Activated T-cell treated with anti-CD3 and anti-CD28 coated beads, Interleukin-2, amount 50 U/mL, for 72 hours (primary cell): ENCODE measurements at regions not wholly inside any gene's neighbourhood (a gene's known extent, or its start where the extent isn't known, plus 50 kb on each side); places are given as distances from the start of the nearest gene placed in this dataset.
"Not testable (repeated sequence)": the region's sequence is repeated elsewhere in the genome, so short reads cannot be mapped to it uniquely, and the experiment has no call there.

Source experiments
- ATAC-seq, 2 donors: fragments of 150-1000 bp; cut with Tn5 transposase; replicated peaks in 1 of 2; 2 replicates each; pipeline ENCODE4 v1.10.0; 2021; ENCODE audit warnings: moderate library complexity in 2 of 2, mild to moderate bottlenecking in 1 of 2
- DNase-seq, 2 donors: peaks; one replicate each; pipeline ENCODE4 v3.0.0; 2021 to 2022; ENCODE audit warnings: mixed read lengths in 1 of 2
- H3K27ac Mint-ChIP-seq: one replicate; pipeline ENCODE4 v1.8.0; 2022; ENCODE audit warnings: mild to moderate bottlenecking, moderate library complexity, mixed read lengths
- H3K27me3 Mint-ChIP-seq: one replicate; pipeline ENCODE4 v1.8.0; 2022; ENCODE audit warnings: low read depth, mixed read lengths
- H3K36me3 Mint-ChIP-seq, 2 donors: one replicate each; pipeline ENCODE4 v1.8.0; 2022; ENCODE audit warnings: mixed read lengths in 2 of 2, mild to moderate bottlenecking in 1 of 2; ENCODE audit not compliant: insufficient read depth in 2 of 2
- H3K4me1 Mint-ChIP-seq: one replicate; pipeline ENCODE4 v1.8.0; 2022; ENCODE audit warnings: low read depth, mixed read lengths
- H3K4me3 Mint-ChIP-seq, 2 donors: one replicate each; pipeline ENCODE4 v1.8.0; 2022; ENCODE audit warnings: mild to moderate bottlenecking in 2 of 2, mixed read lengths in 2 of 2, moderate library complexity in 2 of 2
- H3K9me3 Mint-ChIP-seq, 2 donors: one replicate each; pipeline ENCODE4 v1.8.0; 2022; ENCODE audit warnings: mixed read lengths in 2 of 2

DNA sequence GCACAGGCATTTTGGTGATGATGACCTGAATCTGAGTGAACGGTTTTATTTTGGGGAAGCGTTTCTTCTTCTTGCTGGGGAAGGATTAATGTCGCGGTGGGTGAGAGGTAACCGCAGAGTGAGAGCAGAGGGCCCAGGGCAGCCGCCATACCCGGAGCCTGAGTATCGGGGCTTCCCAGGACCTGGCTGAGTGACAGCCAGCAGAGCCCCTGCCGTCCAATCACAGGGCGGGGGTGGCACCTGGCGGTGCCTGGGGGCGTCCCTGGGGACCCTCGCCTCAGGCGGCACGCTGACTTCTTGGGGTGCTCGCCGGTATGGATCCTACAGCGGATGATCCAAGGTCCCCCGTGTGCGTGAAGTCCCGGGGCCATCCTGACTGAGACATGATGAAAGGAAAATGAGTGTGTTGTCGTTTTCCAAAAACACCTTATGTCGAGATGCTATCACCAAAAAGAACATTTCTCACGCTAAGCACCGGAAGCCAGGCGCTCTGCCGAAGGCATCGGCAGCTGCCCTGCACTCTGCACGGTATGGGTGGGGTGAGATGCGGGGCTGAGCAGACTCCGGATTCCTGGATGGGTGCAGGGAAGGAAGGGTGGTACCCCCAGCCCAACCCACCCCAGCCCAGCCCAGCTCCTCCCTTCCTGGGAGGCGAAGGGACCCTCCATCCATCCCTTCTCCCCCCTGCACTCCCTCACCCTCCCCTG lies 227.9 kb upstream of the SHH start:
- no peaks in the 10 kb centered on the region for H3K36me3 Mint-ChIP-seq
- ATAC-seq = peak; percentile 43 to 65

DNA sequence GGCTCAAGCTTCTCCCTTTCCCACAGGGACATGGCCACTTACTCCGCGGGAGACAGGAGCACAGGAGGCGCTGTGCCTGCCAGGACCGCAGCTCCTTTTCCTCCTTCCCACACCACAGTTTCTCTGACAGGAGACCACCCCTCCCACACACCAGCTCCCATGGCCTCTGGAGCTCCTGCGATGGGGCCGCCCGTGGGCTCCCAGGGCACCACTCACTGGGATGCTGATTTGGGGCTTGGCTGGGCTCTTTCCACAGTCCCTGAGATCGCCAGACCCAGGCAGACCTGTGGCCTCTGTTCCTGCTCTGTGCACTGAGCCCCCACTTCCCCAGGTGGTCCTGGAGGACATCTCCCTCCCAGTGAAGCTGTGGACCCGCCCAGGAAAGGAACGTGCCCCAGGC lies 226.9 kb upstream of the SHH start:
- no peak for DNase-seq
- Mint-ChIP-seq H3K27me3 (no peaks in the 10 kb centered on the region), H3K4me1 (peaks cover 4% of the 10 kb centered on the region), H3K4me3 (no peak overlapping the region), H3K36me3 (no peaks in the 10 kb centered on the region), H3K27ac (no peak overlapping the region), H3K9me3 (no peaks in the 10 kb centered on the region)
- no peak for ATAC-seq

More for the DNA sequence above, 227.9 kb upstream of the SHH start:
- DNase-seq = no peak
- Mint-ChIP-seq H3K4me3 (no peak overlapping the region), H3K27ac (no peak overlapping the region), H3K4me1 (no peaks in the 10 kb centered on the region), H3K27me3 (no peaks in the 10 kb centered on the region), H3K9me3 (no peaks in the 10 kb centered on the region)

DNA sequence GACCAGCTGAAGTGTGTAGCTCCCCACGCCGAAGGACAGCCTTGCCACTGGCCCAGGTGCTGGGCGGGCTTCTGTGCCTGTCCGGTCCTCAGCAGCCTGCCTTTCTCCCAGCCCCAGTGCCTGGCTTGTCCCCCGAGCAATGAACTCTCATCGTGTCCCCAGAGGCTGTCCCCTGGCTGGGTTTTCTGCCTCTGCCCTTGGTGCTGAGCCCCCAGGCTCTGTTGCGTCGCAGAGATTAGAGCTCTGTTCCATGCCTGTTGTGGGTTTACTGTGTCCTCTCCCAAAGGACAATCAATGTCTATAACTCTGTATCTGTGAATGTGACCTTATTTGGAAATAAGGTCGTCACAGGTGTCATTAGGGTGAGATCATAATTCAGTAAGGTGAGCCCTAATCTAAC lies 226.1 kb upstream of the SHH start:
- Mint-ChIP-seq H3K36me3 (no peaks in the 10 kb centered on the region), H3K4me3 (no peak overlapping the region), H3K27me3 (no peaks in the 10 kb centered on the region), H3K4me1 (peaks cover 6% of the 10 kb centered on the region), H3K27ac (no peak overlapping the region), H3K9me3 (no peaks in the 10 kb centered on the region)
- DNase-seq = no peak
- no peak for ATAC-seq

DNA sequence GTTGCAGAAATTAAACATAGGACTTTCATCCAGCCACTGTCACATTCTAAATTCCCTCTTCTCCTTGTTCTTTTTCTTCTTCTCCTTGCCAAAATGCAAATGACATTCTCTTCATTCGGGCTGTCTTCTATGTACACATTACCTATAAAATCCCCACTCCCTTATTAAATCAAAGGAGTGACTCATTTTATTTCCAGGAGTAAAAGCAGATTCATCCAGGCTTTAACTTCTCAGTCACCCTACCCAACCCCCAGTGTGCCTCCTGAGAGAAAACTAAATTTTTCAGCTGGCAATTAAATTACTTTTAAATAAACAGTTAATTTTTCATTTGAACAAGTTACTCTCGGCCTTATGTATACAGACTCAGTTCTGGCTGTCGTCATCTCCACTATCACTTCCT lies 223.9 kb upstream of the SHH start:
- Mint-ChIP-seq H3K4me3 (no peak overlapping the region), H3K9me3 (peaks cover 0 to 6% of the 10 kb centered on the region in 2 donors)

GRCh38 chr7:156035387-156035786 lies 223.1 kb upstream of the SHH start:
- DNase-seq, H3K4me1 Mint-ChIP-seq, H3K27me3 Mint-ChIP-seq, H3K4me3 Mint-ChIP-seq, H3K36me3 Mint-ChIP-seq, ATAC-seq, H3K27ac Mint-ChIP-seq, H3K9me3 Mint-ChIP-seq: not testable (repeated sequence)

More for the DNA sequence above, 223.9 kb upstream of the SHH start:
- H3K4me1 Mint-ChIP-seq = peaks cover 6% of the 10 kb centered on the region
- no peak overlapping the region for H3K27ac Mint-ChIP-seq
- ATAC-seq (no peak), DNase-seq (no peak)
- peaks cover 10% of the 10 kb centered on the region for H3K27me3 Mint-ChIP-seq
- peaks cover 0 to 1% of the 10 kb centered on the region in 2 donors for H3K36me3 Mint-ChIP-seq

DNA sequence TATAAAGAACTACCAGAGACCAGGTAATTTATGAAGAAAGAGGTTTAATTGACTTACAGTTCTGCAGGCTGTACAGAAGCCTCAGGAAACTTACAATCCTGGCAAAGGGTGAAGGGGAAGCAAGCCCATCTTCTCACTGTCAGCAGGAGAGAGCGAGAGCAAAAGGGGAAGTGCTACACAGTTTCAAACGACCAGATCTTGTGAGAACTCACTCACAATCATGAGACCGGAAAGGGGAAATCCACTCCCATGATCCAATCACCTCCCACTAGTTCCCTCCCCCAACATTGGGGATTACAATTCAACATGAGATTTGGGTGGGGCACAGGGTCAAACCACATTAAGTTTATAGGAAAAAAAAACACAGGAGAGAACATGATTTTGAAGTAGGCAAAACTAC lies 222.1 kb upstream of the SHH start:
- ATAC-seq (no peak), DNase-seq (no peak)
- Mint-ChIP-seq H3K27ac (no peak overlapping the region), H3K9me3 (peaks cover 0 to 6% of the 10 kb centered on the region in 2 donors), H3K27me3 (peaks cover 10% of the 10 kb centered on the region), H3K4me1 (peaks cover 6% of the 10 kb centered on the region), H3K36me3 (peaks cover 0 to 1% of the 10 kb centered on the region in 2 donors), H3K4me3 (no peak overlapping the region)

- Mint-ChIP-seq H3K36me3 (peaks cover 0 to 1% of the 10 kb centered on the region in 2 donors), H3K27ac (no peak overlapping the region), H3K27me3 (peaks cover 10% of the 10 kb centered on the region), H3K4me3 (no peak overlapping the region), H3K4me1 (peaks cover 6% of the 10 kb centered on the region), H3K9me3 (peaks cover 0 to 6% of the 10 kb centered on the region in 2 donors)
- ATAC-seq (no peak), DNase-seq (no peak)
These were observed 220.7 kb upstream of the SHH start for GRCh38 chr7:156032973-156033372.

DNA sequence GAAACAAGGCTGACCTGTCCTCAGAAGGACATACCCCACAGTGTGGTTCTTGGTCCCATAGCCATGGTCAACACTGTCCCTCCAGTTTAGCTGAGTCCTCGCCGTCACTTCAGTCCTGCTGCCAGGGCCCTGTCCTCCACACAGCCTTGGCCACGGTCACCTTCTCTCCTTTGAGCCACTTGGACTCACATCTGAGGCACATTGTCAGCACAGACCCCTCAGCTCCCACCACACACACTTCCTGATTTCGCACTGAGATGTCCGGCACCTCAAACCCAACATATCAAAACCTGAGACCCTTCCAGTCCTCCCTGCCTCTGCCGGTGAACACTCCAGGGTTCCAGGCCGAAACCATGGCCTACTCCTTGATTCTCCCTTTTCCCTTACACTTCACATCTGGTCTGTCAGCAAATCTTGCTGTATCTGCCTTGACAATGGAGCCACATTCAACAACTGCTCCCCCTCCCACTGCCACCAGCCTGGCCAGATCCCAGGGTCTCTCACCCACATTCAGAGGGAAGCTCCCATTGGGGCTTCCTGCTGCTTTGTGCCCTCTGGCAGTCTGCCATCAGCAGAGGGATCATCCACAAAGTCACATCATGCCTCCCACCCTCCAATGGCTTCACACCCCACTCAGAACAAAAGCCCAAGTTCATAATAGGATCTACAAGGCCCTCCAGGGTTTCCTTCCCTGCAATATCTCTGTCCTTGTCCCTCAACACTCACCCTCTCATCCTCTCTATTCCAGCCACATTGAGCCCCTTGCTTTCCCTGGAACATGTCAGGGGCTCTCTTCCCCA lies 219.6 kb upstream of the SHH start:
- Mint-ChIP-seq H3K9me3 (peaks cover 0 to 6% of the 10 kb centered on the region in 2 donors), H3K27ac (no peak overlapping the region), H3K4me1 (peaks cover 6% of the 10 kb centered on the region), H3K36me3 (peaks cover 0 to 1% of the 10 kb centered on the region in 2 donors), H3K27me3 (peaks cover 10% of the 10 kb centered on the region), H3K4me3 (no peak overlapping the region)
- no peak for DNase-seq
- ATAC-seq = no peak

DNA sequence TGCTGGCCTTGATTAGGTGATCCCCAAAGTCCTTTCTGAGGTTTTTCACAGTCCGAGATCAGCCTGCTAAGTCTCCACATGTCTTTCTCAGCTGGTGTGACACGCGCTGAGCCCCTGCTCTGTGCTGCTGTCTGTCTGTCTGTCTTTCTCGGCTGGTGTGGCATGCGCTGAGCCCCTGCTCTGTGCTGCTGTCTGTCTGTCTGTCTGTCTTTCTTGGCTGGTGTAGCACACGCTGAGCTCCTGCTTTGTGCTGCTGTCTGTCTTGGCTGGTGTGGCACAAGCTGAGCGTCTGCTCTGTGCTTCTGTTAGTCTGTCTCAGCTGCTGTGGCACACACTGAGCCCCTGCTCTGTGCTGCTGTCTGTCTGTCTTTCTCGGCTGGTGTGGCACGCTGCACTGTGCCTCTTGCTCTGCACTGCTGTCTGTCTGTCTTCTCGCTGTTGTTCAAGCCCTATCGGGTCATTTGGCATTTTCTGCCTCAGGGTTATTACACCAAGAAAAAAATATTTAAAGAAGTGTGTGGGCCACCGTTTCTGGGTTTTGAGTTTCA lies 217.3 kb upstream of the SHH start:
- Mint-ChIP-seq H3K27ac (no peak overlapping the region), H3K27me3 (peaks cover 10% of the 10 kb centered on the region), H3K9me3 (peaks cover 0 to 6% of the 10 kb centered on the region in 2 donors), H3K36me3 (peaks cover 0 to 1% of the 10 kb centered on the region in 2 donors), H3K4me3 (no peak overlapping the region), H3K4me1 (peaks cover 5% of the 10 kb centered on the region)
- DNase-seq (no peak), ATAC-seq (no peak)

GRCh38 chr7:156028521-156028920 lies 216.3 kb upstream of the SHH start:
- H3K4me3 Mint-ChIP-seq = no peak overlapping the region
- no peak for DNase-seq

GRCh38 chr7:156027821-156028220 lies 215.6 kb upstream of the SHH start:
- peaks cover 0 to 5% of the 10 kb centered on the region in 2 donors for H3K9me3 Mint-ChIP-seq
- DNase-seq (no peak), ATAC-seq (no peak)
- H3K36me3 Mint-ChIP-seq = no peaks in the 10 kb centered on the region
- no peaks in the 10 kb centered on the region for H3K4me1 Mint-ChIP-seq
- peaks cover 10% of the 10 kb centered on the region for H3K27me3 Mint-ChIP-seq
- H3K4me3 Mint-ChIP-seq = no peak overlapping the region
- no peak overlapping the region for H3K27ac Mint-ChIP-seq

More at GRCh38 chr7:156028521-156028920, 216.3 kb upstream of the SHH start:
- Mint-ChIP-seq H3K27me3 (peaks cover 10% of the 10 kb centered on the region), H3K36me3 (peaks cover 0 to 1% of the 10 kb centered on the region in 2 donors), H3K4me1 (no peaks in the 10 kb centered on the region), H3K27ac (no peak overlapping the region), H3K9me3 (peaks cover 0 to 6% of the 10 kb centered on the region in 2 donors)
- ATAC-seq = no peak

DNA sequence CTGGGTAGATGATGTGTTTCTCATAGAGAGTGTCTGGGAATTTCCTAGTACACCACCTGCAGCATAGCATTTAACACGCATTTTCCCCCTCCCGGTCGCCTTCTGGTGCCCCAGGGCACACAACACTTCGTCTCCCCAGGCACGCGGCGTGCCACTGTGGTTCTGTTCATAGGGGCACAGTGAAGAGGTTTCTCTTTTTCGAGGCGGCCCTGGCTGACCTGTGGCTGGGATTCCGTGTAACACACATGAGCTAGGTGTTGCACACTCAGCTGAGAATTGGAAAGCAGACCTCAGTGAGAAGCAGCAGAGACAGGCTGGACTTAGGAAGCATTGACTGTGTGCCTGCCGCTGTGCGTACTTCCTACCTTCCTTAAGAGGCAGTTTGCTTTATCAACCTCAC lies 214.3 kb upstream of the SHH start:
- ATAC-seq = no peak
- no peak overlapping the region for H3K4me3 Mint-ChIP-seq
- no peaks in the 10 kb centered on the region for H3K27me3 Mint-ChIP-seq
- H3K9me3 Mint-ChIP-seq = no peaks in the 10 kb centered on the region
- no peak for DNase-seq
- H3K27ac Mint-ChIP-seq = no peak overlapping the region
- H3K36me3 Mint-ChIP-seq = no peaks in the 10 kb centered on the region
- H3K4me1 Mint-ChIP-seq = no peaks in the 10 kb centered on the region

DNA sequence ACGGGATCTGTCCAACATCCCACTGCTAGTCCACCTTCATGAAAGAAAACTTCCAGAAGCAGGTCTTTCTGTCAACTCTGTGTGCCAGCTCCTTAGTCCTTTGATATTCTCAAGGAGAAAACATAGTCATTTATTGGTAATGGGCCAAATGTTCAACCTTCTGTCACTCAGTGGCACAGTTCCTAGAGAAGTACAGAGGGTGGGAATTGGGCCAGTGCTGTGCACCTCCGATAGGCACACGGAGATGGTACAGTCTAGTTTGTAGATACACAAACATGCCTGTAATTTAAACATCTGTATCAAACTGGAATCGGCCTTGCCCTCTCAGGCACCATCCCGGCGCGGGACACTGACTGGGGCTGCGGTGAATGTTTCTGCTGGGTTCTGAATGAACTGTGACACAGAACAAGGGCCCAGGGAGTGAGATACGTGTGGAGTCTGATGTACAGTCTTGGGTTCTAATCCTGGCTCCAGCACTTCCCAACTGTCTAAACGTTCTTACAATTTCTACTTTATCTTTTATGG lies 213.9 kb upstream of the SHH start:
- H3K4me1 Mint-ChIP-seq = no peaks in the 10 kb centered on the region
- no peak for ATAC-seq
- H3K36me3 Mint-ChIP-seq = no peaks in the 10 kb centered on the region
- no peaks in the 10 kb centered on the region for H3K27me3 Mint-ChIP-seq
- H3K4me3 Mint-ChIP-seq = no peak overlapping the region
- DNase-seq = no peak
- no peaks in the 10 kb centered on the region for H3K9me3 Mint-ChIP-seq
- H3K27ac Mint-ChIP-seq = no peak overlapping the region
